Upper lobe of left lung (tissue), 6 donors: ENCODE measurements at regions not wholly inside any gene's neighbourhood (a gene's known extent, or its start where the extent isn't known, plus 50 kb on each side); places are given as distances from the start of the nearest gene placed in this dataset.
A peak's percentile ranks its signal among the peaks of the same experiment; 100 is the strongest.

Experiments
- ATAC-seq, 2 donors: fragments of 200-7000 bp; cut with Tn5 transposase; one replicate each; pipeline ENCODE4 v1.9.1; 2022; ENCODE audit warnings: mild to moderate bottlenecking in 2 of 2, moderate library complexity in 2 of 2; ENCODE audit not compliant: low FRiP score in 2 of 2
- DNase-seq, 2 donors: peaks; one replicate each; pipeline ENCODE4 v3.0.0-alpha.2; 2019 to 2020
- H3K27ac ChIP-seq, 4 donors: fragments of 200-600 bp; sonication (generic); one replicate each; pipeline ENCODE4 v1.5.1; 2016 to 2019
- H3K27me3 ChIP-seq, 4 donors: fragments of 200-600 bp; sonication (generic); one replicate each; pipeline ENCODE4 v1.5.1; 2017 to 2019
- H3K36me3 ChIP-seq, 4 donors: fragments of 200-600 bp; sonication (generic); one replicate each; pipeline ENCODE4 v1.5.1; 2016 to 2019
- H3K4me1 ChIP-seq, 4 donors: fragments of 200-600 bp; sonication (generic); one replicate each; pipeline ENCODE4 v1.5.1; 2018 to 2019
- H3K4me3 ChIP-seq, 4 donors: fragments of 200-600 bp; sonication (generic); one replicate each; pipeline ENCODE4 v1.5.1; 2017 to 2019; ENCODE audit warnings: mild to moderate bottlenecking in 2 of 4, moderate library complexity in 1 of 4
- H3K9me3 ChIP-seq, 4 donors: fragments of 200-600 bp; sonication (generic); one replicate each; pipeline ENCODE4 v1.5.1; 2018 to 2019
- CTCF ChIP-seq, 6 experiments: fragments of 450-650 bp in 4 of 6; fragments of 200-600 bp in 2 of 6; sonication (generic) in 2 of 6; IDR thresholded peaks; one replicate each; pipeline ENCODE4 v1.5.1; 2016 to 2019; ENCODE audit warnings: antibody characterized with exemption in 6 of 6
- EP300 ChIP-seq, 4 donors: sonication (generic); formaldehyde crosslinking; IDR thresholded peaks; one replicate each; pipeline ENCODE4 v1.5.1; 2017; ENCODE audit warnings: antibody characterized with exemption in 4 of 4, control low read depth in 2 of 4
- POLR2A ChIP-seq, 4 donors: fragments of 450-650 bp; IDR thresholded peaks; one replicate each; pipeline ENCODE4 v1.5.1; 2016 to 2017; ENCODE audit warnings: antibody characterized with exemption in 4 of 4, mild to moderate bottlenecking in 2 of 4
- POLR2AphosphoS5 ChIP-seq, 2 donors: sonication (generic); formaldehyde crosslinking; IDR thresholded peaks; one replicate each; pipeline ENCODE4 v1.5.1; 2017; ENCODE audit warnings: antibody characterized with exemption in 2 of 2
- WGBS, 2 donors: methylation state at CpG; one replicate each; pipeline ENCODE4 v1.1.5; 2017 to 2018; 5-methylcytosine and 5-hydroxymethylcytosine counted together
- donor health status: DM: no; HTN: no; CAD: no; lungs with moderate emphysema.
- donor health status: DM: no; HTN: yes; CAD: no; lungs with severe emphysema.

GRCh38 chr9:21574261-21574660 lies 92.1 kb upstream of the IFNE start:
- no peaks in the 10 kb centered on the region for H3K4me1 ChIP-seq
- no peak overlapping the region for H3K4me3 ChIP-seq
- no peaks in the 10 kb centered on the region for H3K9me3 ChIP-seq
- DNase-seq (no peak), ATAC-seq (no peak)
- TF ChIP-seq EP300 (IDR thresholded peaks at IDR 0.05) (no peak), POLR2A (IDR thresholded peaks at IDR 0.05) (no peak), CTCF (IDR thresholded peaks at IDR 0.05) (no peak), POLR2AphosphoS5 (IDR thresholded peaks at IDR 0.05) (no peak)
- no peaks in the 10 kb centered on the region for H3K27me3 ChIP-seq
- H3K36me3 ChIP-seq = no peaks in the 10 kb centered on the region
- no peak overlapping the region for H3K27ac ChIP-seq
- 75 to 77% methylated on average over 1 of the region's 1 CpG for WGBS, 2 donors

- H3K27me3 ChIP-seq = no peaks in the 10 kb centered on the region
- H3K4me3 ChIP-seq = no peak overlapping the region
- H3K36me3 ChIP-seq = no peaks in the 10 kb centered on the region
- no peak for TF ChIP-seq EP300 (IDR thresholded peaks at IDR 0.05)
- TF ChIP-seq POLR2A (IDR thresholded peaks at IDR 0.05) = no peak
- TF ChIP-seq POLR2AphosphoS5 (IDR thresholded peaks at IDR 0.05) = no peak
- no peak for TF ChIP-seq CTCF (IDR thresholded peaks at IDR 0.05)
- H3K4me1 ChIP-seq = no peaks in the 10 kb centered on the region
- H3K27ac ChIP-seq = no peak overlapping the region
- no peaks in the 10 kb centered on the region for H3K9me3 ChIP-seq
- 44 to 53% methylated on average over 6 to 7 of the region's 7 CpGs for WGBS, 2 donors
- no peak for DNase-seq
- peak in 1 of 2 donors; percentile 89 for ATAC-seq
These were observed 94.4 kb upstream of the IFNE start for GRCh38 chr9:21576331-21577189.

- Histone ChIP-seq H3K9me3 (no peaks in the 10 kb centered on the region), H3K36me3 (no peaks in the 10 kb centered on the region), H3K27ac (no peak overlapping the region), H3K4me1 (no peaks in the 10 kb centered on the region), H3K27me3 (no peaks in the 10 kb centered on the region), H3K4me3 (no peak overlapping the region)
- no peak for ATAC-seq
- TF ChIP-seq EP300 (IDR thresholded peaks at IDR 0.05) (no peak), POLR2A (IDR thresholded peaks at IDR 0.05) (no peak)
- DNase-seq = no peak
- 78 to 79% methylated on average over 4 of the region's 4 CpGs for WGBS, 2 donors
These were observed 97.1 kb upstream of the IFNE start for GRCh38 chr9:21579247-21579671.

- no peak for TF ChIP-seq POLR2AphosphoS5 (IDR thresholded peaks at IDR 0.05)
- TF ChIP-seq CTCF (IDR thresholded peaks at IDR 0.05) = no peak
- no peak for TF ChIP-seq EP300 (IDR thresholded peaks at IDR 0.05)
- no peak for TF ChIP-seq POLR2A (IDR thresholded peaks at IDR 0.05)
- ATAC-seq = no peak
- no peaks in the 10 kb centered on the region for H3K4me1 ChIP-seq
- no peaks in the 10 kb centered on the region for H3K36me3 ChIP-seq
- H3K27me3 ChIP-seq = no peaks in the 10 kb centered on the region
- no peaks in the 10 kb centered on the region for H3K9me3 ChIP-seq
- DNase-seq = no peak
- no peak overlapping the region for H3K4me3 ChIP-seq
- H3K27ac ChIP-seq = no peak overlapping the region
- 66 to 94% methylated on average over 1 of the region's 1 CpG for WGBS, 2 donors
These were observed 97.6 kb upstream of the IFNE start for GRCh38 chr9:21579743-21580142.

GRCh38 chr9:21580636-21581378 lies 98.7 kb upstream of the IFNE start:
- H3K4me3 ChIP-seq = no peak overlapping the region
- H3K27ac ChIP-seq = no peak overlapping the region
- no peaks in the 10 kb centered on the region for H3K27me3 ChIP-seq
- ATAC-seq (no peak), DNase-seq (peak in 1 of 2 donors; percentile 2)
- WGBS, 2 donors = 71 to 74% methylated on average over 12 of the region's 12 CpGs
- no peaks in the 10 kb centered on the region for H3K4me1 ChIP-seq
- H3K36me3 ChIP-seq = no peaks in the 10 kb centered on the region
- H3K9me3 ChIP-seq = no peaks in the 10 kb centered on the region
- no peak for TF ChIP-seq EP300 (IDR thresholded peaks at IDR 0.05)
- TF ChIP-seq POLR2A (IDR thresholded peaks at IDR 0.05) = no peak
